Cardiac fibroblast (primary cell): ENCODE measurements at regions not wholly inside any gene's neighbourhood (a gene's known extent, or its start where the extent isn't known, plus 50 kb on each side); places are given as distances from the start of the nearest gene placed in this dataset.

Experiments
- DNase-seq, 2 donors: peaks; one replicate each; pipeline versions ENCODE4 v3.0.0 to v3.0.0-alpha.2; 2010; ENCODE audit warnings: low read depth in 2 of 2
- H3K4me3 ChIP-seq, 2 donors: replicated peaks in 1 of 2; 1 replicate in 1 of 2; 2 replicates in 1 of 2; pipeline ENCODE4 v1.5.1; 2011; ENCODE audit warnings: low read depth in 2 of 2, low read length in 2 of 2, mild to moderate bottlenecking in 2 of 2, moderate library complexity in 1 of 2
- CTCF ChIP-seq: IDR thresholded peaks from one replicate; pipeline ENCODE4 v1.5.1; 2011; ENCODE audit warnings: low read depth, mild to moderate bottlenecking, low read length, inconsistent platforms

GRCh38 chr12:111025792-111026430 is 105.5 kb upstream of the MYL2 start:
- TF ChIP-seq CTCF, result no peak
- no peak for DNase-seq
- no peak overlapping the region for H3K4me3 ChIP-seq

- DNase-seq, result no peak
- H3K4me3 ChIP-seq, result no peak overlapping the region
- TF ChIP-seq CTCF, result no peak
These were observed 104.9 kb upstream of the MYL2 start for GRCh38 chr12:111025301-111025700.

- peak; percentile 82 for TF ChIP-seq CTCF
- peak; percentile 36 to 47 for DNase-seq
- no peak overlapping the region for H3K4me3 ChIP-seq
These were observed 103.9 kb upstream of the MYL2 start for GRCh38 chr12:111024205-111024801.

GRCh38 chr12:111022386-111022785 is 102.0 kb upstream of the MYL2 start:
- no peak for DNase-seq
- H3K4me3 ChIP-seq, result no peak overlapping the region
- TF ChIP-seq CTCF, result no peak

- no peak for DNase-seq
- H3K4me3 ChIP-seq, result no peak overlapping the region
- no peak for TF ChIP-seq CTCF
These were observed 94.2 kb upstream of the MYL2 start for GRCh38 chr12:111014547-111014946.

GRCh38 chr12:111012918-111013317 is 92.5 kb upstream of the MYL2 start:
- DNase-seq, result no peak
- no peak for TF ChIP-seq CTCF
- H3K4me3 ChIP-seq, result no peak overlapping the region
